Endothelial cell of umbilical vein (primary cell): ENCODE measurements at regions not wholly inside any gene's neighbourhood (a gene's known extent, or its start where the extent isn't known, plus 50 kb on each side); places are given as distances from the start of the nearest gene placed in this dataset.

ENCODE experiments used
- POLR2A ChIP-seq: IDR thresholded peaks from 2 replicates; pipeline ENCODE4 v1.6.1; 2012; ENCODE audit warnings: low read depth, mild to moderate bottlenecking, control low read depth, low read length
- POLR2AphosphoS5 ChIP-seq: IDR thresholded peaks from 2 replicates; pipeline ENCODE4 v1.6.1; 2012; ENCODE audit warnings: low read depth, mild to moderate bottlenecking, control low read depth, low read length, moderate library complexity; ENCODE audit not compliant: insufficient read depth
- TF ChIP-seq, protein P1 (sequence below), 2 donors: IDR thresholded peaks; 1 replicate in 1 of 2; 2 replicates in 1 of 2; pipeline ENCODE4 v1.5.1; 2011; ENCODE audit warnings: low read length in 2 of 2, mild to moderate bottlenecking in 2 of 2, moderate library complexity in 2 of 2, control low read depth in 1 of 2, inconsistent platforms in 1 of 2, low read depth in 1 of 2; ENCODE audit not compliant: insufficient read depth in 1 of 2; ENCODE audit errors: extremely low read depth in 1 of 2

DNA sequence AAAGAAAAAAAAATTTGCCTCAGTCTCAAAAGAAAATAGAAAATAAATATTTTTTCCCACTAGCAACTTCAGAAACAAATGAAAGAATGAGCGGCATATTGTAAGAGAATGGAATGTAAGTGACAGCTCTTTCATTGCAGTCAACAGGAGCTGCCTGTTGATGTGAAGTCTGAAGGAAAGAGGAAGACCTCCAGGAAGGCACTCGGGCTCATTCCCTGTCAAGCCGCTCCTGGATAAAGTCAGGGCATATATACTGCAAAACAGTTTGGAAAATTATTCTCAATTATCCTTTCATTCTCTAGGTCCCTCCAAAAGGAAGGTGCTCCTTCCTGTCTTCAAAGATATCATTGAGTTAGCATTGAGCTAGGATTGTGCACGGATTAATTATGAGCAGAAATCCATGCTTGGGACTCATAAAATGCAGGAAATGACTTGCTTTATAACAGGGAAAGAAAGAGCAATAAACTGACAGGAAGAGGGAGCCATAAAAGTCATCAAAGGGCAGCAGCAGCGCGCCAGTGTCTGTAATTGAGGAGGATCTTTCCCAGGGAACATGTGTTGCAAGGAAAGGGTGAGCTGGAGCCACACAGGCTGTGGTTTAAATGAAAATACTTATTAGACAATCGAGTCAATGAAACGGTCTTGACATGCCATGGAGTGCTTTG is 218.2 kb downstream of the C6orf118 start:
- no peak for TF ChIP-seq POLR2A
- TF ChIP-seq, protein P1, sequence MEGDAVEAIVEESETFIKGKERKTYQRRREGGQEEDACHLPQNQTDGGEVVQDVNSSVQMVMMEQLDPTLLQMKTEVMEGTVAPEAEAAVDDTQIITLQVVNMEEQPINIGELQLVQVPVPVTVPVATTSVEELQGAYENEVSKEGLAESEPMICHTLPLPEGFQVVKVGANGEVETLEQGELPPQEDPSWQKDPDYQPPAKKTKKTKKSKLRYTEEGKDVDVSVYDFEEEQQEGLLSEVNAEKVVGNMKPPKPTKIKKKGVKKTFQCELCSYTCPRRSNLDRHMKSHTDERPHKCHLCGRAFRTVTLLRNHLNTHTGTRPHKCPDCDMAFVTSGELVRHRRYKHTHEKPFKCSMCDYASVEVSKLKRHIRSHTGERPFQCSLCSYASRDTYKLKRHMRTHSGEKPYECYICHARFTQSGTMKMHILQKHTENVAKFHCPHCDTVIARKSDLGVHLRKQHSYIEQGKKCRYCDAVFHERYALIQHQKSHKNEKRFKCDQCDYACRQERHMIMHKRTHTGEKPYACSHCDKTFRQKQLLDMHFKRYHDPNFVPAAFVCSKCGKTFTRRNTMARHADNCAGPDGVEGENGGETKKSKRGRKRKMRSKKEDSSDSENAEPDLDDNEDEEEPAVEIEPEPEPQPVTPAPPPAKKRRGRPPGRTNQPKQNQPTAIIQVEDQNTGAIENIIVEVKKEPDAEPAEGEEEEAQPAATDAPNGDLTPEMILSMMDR (IDR thresholded peaks at IDR 0.05; ENCODE audit: extremely low read depth in 1 of 2, insufficient read depth in 1 of 2, low read depth in 1 of 2, low read length in 2 of 2): no peak
- TF ChIP-seq POLR2AphosphoS5: no peak
